GM18498 (cell line): ENCODE measurements at regions not wholly inside any gene's neighbourhood (a gene's known extent, or its start where the extent isn't known, plus 50 kb on each side); places are given as distances from the start of the nearest gene placed in this dataset.
"Not testable (repeated sequence)": the region's sequence is repeated elsewhere in the genome, so short reads cannot be mapped to it uniquely, and the experiment has no call there.

ENCODE experiments used
- ATAC-seq: cut with Tn5 transposase; IDR thresholded peaks from one replicate; pipeline ENCODE4 v1.9.1; 2021; ENCODE audit warnings: mild to moderate bottlenecking, moderate library complexity; ENCODE audit not compliant: unreplicated experiment

DNA sequence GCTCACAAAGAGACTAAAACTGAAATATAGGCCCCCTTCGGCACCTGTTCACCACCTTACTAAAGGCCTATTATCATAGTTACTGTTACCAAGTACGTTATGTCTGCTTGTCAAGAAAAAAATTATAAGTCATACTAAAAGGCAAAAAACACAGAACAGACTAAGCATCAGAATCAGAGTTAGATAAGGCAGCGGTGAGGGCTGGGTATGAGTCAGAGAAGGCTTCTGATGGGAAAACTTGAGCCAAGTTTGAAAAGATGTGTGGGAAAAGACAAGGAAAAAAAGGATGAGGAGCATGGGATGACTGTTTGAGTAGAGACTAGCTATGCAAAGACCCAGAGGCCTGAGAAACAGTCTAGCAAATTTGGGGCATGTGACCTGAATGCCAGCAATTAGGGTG is 387.2 kb upstream of the SGO1 start:
- no peak for ATAC-seq

DNA sequence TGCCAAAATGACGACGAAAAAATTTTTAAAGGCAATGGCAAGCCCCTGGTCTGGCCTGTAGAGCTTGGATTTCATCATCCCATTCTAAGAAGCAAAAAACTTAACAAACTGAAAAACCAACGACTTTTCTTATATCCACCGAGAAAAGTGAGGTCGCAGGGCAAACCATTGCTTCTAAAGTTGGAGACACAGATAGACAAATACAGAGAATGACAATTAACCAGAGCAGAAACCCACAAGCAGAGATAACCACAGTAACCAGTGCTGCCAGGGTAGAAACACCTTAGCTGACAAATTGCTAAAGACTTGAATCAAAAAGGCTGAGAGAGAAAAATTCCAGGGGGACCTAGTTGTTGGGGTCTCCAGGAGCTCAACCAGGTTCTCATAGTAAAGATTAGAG is 386.5 kb upstream of the SGO1 start:
- no peak for ATAC-seq

- no peak for ATAC-seq
These were observed 383.3 kb upstream of the SGO1 start for GRCh38 chr3:20569310-20569709.

GRCh38 chr3:20564966-20565365 is 379.0 kb upstream of the SGO1 start:
- no peak for ATAC-seq

- no peak for ATAC-seq
These were observed 378.0 kb upstream of the SGO1 start for GRCh38 chr3:20563985-20564384.

GRCh38 chr3:20563251-20563650 is 377.2 kb upstream of the SGO1 start:
- ATAC-seq: no peak

DNA sequence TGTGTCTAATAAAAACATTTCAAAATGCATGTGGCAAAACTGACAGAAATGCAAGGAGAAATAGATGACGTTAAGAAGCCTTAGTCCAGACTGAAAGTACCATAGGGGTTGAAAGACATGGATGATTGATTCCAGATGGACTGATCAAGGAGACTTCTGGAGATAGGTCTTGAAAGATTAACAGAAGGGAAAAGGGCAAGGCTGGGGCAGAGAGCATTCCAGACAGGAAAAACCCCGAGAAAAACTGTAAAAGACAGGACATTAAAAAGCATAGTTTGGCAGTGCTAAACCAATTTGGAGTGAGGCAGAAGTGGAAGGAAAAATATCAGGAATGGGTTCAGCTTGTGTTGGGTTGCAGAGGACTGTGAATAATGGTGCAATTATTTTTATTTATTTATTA is 375.2 kb upstream of the SGO1 start:
- no peak for ATAC-seq

- ATAC-seq: not testable (repeated sequence)
These were observed 374.4 kb upstream of the SGO1 start for GRCh38 chr3:20560446-20560845.

GRCh38 chr3:20558161-20558560 is 372.2 kb upstream of the SGO1 start:
- no peak for ATAC-seq

GRCh38 chr3:20556661-20557060 is 370.7 kb upstream of the SGO1 start:
- no peak for ATAC-seq

DNA sequence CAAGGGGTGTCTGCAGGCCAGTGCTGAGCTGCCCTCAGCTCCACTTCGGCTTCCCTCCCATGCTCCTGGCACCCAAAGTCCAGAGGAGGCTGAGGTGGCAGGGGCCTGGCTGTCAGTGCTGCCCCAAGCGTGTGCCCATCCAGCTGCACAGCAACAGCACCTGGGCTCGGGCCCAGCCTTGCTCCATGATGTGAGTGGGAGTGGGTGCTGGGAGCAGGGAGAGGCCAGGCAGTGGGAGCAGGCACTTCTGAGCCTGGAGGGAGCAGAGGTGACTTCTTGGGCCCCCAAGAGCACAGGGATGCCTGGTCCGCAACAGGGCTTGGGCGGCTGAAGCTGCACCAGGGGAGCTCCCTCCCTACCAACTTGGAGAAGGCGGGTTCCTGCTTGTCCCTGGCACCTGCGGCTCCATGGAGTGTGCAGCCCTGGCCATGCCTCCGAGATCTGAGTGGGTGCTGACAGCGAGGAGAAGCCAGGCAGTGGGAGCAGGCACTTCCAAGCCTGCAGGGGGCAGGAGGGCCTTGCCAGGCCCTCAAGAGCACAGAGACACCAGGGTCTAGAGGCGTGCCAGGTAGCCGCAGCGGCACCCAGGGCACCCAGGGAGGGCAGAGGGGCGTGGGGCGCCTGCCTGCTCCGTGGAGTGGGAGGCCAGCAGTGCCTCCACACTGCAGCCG is 366.7 kb upstream of the SGO1 start:
- ATAC-seq: no peak

DNA sequence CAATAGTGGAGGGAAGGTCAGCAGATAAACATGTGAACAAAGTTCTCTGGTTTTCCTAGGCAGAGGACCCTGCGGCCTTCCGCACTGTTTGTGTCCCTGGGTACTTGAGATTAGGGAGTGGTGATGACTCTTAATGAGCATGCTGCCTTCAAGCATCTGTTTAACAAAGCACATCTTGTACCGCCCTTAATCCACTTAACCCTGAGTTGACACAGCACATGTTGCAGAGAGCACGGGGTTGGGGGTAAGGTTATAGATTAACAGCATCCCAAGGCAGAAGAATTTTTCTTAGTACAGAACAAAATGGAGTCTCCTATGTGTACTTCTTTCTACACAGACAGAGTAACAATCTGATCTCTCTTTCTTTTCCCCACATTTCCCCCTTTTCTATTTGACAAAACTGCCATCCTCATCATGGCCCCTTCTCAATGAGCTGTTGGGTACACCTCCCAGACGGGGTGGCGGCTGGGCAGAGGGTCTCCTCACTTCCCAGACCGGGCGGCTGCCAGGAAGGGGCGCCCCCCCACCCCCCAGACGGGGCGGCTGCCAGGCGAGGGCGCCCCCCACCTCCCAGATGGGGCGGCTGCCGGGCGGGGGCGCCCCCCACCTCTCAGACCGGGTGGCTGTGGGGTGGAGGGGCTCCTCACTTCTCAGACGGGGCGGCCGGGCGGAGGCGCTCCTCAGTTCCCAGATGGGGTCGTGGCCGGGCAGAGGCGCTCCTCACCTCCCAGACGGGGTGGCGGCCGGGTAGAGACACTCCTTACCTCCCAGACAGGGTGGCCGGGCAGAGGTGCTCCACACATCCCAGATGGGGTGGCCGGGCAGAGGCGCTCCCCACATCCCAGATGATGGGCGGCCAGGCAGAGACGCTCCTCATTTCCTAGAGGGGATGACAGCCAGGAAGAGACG is 361.6 kb upstream of the SGO1 start:
- not testable (repeated sequence) for ATAC-seq

GRCh38 chr3:20546636-20547035 is 360.6 kb upstream of the SGO1 start:
- no peak for ATAC-seq

- ATAC-seq: no peak
These were observed 357.7 kb upstream of the SGO1 start for GRCh38 chr3:20543535-20544226.

DNA sequence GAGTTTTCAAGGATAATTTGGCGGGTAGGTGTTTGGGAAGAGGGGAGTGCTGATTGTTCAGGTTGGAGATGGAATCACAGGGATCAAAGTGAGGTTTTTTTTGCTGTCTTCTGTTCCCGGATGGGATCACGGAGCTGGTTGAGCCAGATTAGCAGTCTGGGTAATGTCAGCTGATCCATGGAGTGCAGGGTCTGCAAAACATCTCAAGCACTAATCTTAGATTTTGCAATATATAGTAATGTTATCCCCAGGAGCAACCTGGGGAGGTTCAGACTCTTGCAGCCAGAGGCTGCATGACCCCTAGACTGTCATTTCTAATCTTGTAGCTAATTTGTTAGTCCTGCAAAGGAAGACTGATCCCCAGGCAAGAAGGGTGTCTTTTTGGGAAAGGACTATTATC is 354.1 kb upstream of the SGO1 start:
- no peak for ATAC-seq

- no peak for ATAC-seq
These were observed 353.7 kb upstream of the SGO1 start for GRCh38 chr3:20539666-20540065.

- no peak for ATAC-seq
These were observed 351.2 kb upstream of the SGO1 start for GRCh38 chr3:20537234-20537633.

DNA sequence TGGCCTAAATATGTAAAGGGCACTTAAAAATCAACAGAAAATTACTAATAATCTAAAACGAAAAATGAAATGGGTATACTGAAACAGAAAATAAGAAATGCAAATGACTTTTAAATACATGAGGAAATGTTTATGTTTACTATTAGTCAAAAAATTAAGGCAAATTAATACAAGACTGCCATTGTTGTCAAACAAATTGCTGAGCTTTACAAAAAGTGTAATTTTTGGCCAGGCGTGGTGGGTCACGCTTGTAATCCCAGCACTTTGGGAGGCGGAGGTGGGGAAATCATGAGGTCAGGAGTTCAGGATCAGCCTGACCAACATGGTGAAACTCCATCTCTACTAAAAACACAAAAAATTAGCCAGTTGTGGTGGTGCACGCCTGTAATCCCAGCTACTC is 343.9 kb upstream of the SGO1 start:
- ATAC-seq: no peak

DNA sequence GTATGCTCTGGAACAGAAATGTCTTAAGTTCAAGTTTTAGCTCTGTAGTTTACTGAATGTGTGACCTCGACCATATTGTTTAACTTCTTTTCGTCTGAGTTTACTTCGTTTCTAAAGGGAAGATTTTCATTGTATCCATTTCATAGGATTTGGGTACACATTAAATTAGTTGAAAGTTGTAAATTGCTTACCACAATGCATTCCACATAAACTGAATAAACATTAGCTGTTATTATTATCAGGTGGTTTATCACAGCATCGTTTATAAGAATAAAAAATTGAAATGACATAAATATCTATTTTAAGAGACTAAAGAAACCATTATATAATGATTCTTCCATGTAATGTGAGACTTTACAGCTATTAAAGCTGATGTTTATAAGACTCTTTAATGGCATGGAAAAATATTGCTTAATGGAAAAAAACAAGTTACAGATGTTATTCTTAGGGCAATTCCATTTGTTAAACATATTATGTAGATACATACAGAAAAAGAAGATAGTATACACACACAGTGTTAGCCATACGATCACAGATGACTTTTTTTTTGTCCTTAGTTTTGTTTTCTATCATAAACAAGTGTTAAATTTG is 342.3 kb upstream of the SGO1 start:
- ATAC-seq: no peak

- no peak for ATAC-seq
These were observed 341.4 kb upstream of the SGO1 start for GRCh38 chr3:20527368-20527767.

- ATAC-seq: no peak
These were observed 338.3 kb upstream of the SGO1 start for GRCh38 chr3:20524328-20524727.
